ENCODE measurements at regions not wholly inside any gene's neighbourhood (a gene's known extent, or its start where the extent isn't known, plus 50 kb on each side); places are given as distances from the start of the nearest gene placed in this dataset.

DNA sequence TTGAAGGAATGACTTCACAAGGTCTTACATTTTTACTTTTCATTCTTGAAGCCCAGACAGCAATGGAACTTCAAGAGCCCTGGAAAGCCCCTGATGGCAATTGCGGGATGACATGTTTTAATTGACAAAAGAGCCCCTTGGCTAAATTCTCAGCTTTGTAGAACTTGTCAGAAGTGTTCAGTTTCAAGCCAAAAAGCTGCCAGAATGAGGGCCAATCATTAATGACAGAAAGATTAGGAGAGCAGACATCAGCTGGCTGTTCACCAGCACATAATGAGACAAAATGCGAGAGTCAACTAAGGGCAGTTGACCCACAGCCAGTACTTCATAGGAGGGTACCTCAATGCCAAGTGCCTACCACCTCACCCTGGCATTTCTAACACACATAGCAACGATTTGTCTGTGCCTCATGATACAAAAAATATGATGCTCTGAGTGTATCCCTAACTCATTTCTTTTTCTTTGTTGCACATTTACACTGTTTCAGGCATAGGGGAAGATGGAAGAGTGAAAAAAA, 243.1 kb downstream of the MYLK4 start:
- Histone ChIP-seq H3K27ac (ENCODE audit: low read length) (no peak overlapping the region), H3K9me3 (ENCODE audit: control insufficient read depth, insufficient read depth, low read depth, low read length) (no peaks in the 10 kb centered on the region), H3K36me3 (ENCODE audit: control insufficient read depth, insufficient read depth, low read length) (no peaks in the 10 kb centered on the region), H3K4me1 (ENCODE audit: control insufficient read depth, insufficient read depth, low read length) (no peaks in the 10 kb centered on the region; the same call in 1 of the 2 replicates), H3K27me3 (ENCODE audit: control insufficient read depth, insufficient read depth, low read length) (peaks cover 26% of the 10 kb centered on the region), H3K4me3 (ENCODE audit: low read depth in 2 of 2, low read length in 2 of 2) (no peak overlapping the region)
- CTCF ChIA-PET: no interaction called here
- intact Hi-C loops (cut with micrococcal nuclease; ENCODE audit: unreplicated experiment) (no loop called here), in situ Hi-C loops (cut with HindIII; ENCODE audit: low pct_unique_long_range_greater_than_20kb, low sequenced_read_pairs) (no loop called here)
- DNase-seq (ENCODE audit: low read depth, low spot score) (no peak), ATAC-seq (no peak)
- TF ChIP-seq SIN3A (IDR thresholded peaks at IDR 0.05; ENCODE audit: borderline replicate concordance, insufficient read depth, low read depth, low read length) (no peak), REST (IDR thresholded peaks at IDR 0.05; ENCODE audit: insufficient read depth in 1 of 2, low read depth in 2 of 2, low read length in 1 of 2) (no peak)
- TF ChIP-seq, protein P1, sequence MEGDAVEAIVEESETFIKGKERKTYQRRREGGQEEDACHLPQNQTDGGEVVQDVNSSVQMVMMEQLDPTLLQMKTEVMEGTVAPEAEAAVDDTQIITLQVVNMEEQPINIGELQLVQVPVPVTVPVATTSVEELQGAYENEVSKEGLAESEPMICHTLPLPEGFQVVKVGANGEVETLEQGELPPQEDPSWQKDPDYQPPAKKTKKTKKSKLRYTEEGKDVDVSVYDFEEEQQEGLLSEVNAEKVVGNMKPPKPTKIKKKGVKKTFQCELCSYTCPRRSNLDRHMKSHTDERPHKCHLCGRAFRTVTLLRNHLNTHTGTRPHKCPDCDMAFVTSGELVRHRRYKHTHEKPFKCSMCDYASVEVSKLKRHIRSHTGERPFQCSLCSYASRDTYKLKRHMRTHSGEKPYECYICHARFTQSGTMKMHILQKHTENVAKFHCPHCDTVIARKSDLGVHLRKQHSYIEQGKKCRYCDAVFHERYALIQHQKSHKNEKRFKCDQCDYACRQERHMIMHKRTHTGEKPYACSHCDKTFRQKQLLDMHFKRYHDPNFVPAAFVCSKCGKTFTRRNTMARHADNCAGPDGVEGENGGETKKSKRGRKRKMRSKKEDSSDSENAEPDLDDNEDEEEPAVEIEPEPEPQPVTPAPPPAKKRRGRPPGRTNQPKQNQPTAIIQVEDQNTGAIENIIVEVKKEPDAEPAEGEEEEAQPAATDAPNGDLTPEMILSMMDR (IDR thresholded peaks at IDR 0.05): no peak
- BruUV-seq (replicated peaks): no TSS peak
- POLR2A ChIA-PET: no interaction called here

- peaks cover 26% of the 10 kb centered on the region for H3K27me3 ChIP-seq (ENCODE audit: control insufficient read depth, insufficient read depth, low read length)
- TF ChIP-seq SIN3A (IDR thresholded peaks at IDR 0.05; ENCODE audit: borderline replicate concordance, insufficient read depth, low read depth, low read length): no peak
- no peak for TF ChIP-seq TCF7L2 (IDR thresholded peaks at IDR 0.05; ENCODE audit: low read depth, low read length)
- no peak for TF ChIP-seq REST (IDR thresholded peaks at IDR 0.05; ENCODE audit: insufficient read depth in 1 of 2, low read depth in 2 of 2, low read length in 1 of 2)
- TF ChIP-seq, protein P1 (IDR thresholded peaks at IDR 0.05): no peak
- TF ChIP-seq POLR2AphosphoS5 (IDR thresholded peaks at IDR 0.05; ENCODE audit: low read depth, low read length): no peak
- no peak overlapping the region for H3K4me3 ChIP-seq (ENCODE audit: low read depth in 2 of 2, low read length in 2 of 2)
- intact Hi-C loops (cut with micrococcal nuclease; ENCODE audit: unreplicated experiment): no loop called here
- H3K4me1 ChIP-seq (ENCODE audit: control insufficient read depth, insufficient read depth, low read length): no peaks in the 10 kb centered on the region; the same call in 1 of the 2 replicates
- ChIA-PET CTCF (no interaction called here), POLR2A (no interaction called here)
- no peaks in the 10 kb centered on the region for H3K36me3 ChIP-seq (ENCODE audit: control insufficient read depth, insufficient read depth, low read length)
- H3K9me3 ChIP-seq (ENCODE audit: control insufficient read depth, insufficient read depth, low read depth, low read length): no peaks in the 10 kb centered on the region
- BruUV-seq (replicated peaks): no TSS peak
- ATAC-seq: no peak
- DNase-seq (ENCODE audit: low read depth, low spot score): no peak
- no peak overlapping the region for H3K27ac ChIP-seq (ENCODE audit: low read length)
- in situ Hi-C loops (cut with HindIII; ENCODE audit: low pct_unique_long_range_greater_than_20kb, low sequenced_read_pairs): no loop called here
These were observed 243.7 kb downstream of the MYLK4 start for GRCh38 chr6:2507016-2507415.

All from Panc1 (cell line).